GM12864 (cell line): ENCODE measurements at regions not wholly inside any gene's neighbourhood (a gene's known extent, or its start where the extent isn't known, plus 50 kb on each side); places are given as distances from the start of the nearest gene placed in this dataset.

Experiments
- DNase-seq: peaks from one replicate; pipeline ENCODE4 v3.0.0-alpha.2; 2011; ENCODE audit warnings: low read depth
- H3K4me3 ChIP-seq: 2 replicates; pipeline ENCODE4 v1.5.1; 2011; ENCODE audit warnings: mild to moderate bottlenecking, low read depth, low read length, control low read depth
- CTCF ChIP-seq: IDR thresholded peaks from 2 replicates; pipeline ENCODE4 v1.5.1; 2011; ENCODE audit warnings: low read depth, mild to moderate bottlenecking, moderate library complexity, low read length, control low read depth, inconsistent platforms; ENCODE audit errors: missing control alignments

- H3K4me3 ChIP-seq: no peak overlapping the region
- no peak for TF ChIP-seq CTCF
- no peak for DNase-seq
These were observed 829.1 kb downstream of the PCDH7 start for GRCh38 chr4:31549256-31549655.

GRCh38 chr4:31557437-31557836, 837.3 kb downstream of the PCDH7 start:
- DNase-seq: no peak
- H3K4me3 ChIP-seq: no peak overlapping the region
- TF ChIP-seq CTCF: no peak

- no peak overlapping the region for H3K4me3 ChIP-seq
- no peak for TF ChIP-seq CTCF
- DNase-seq: no peak
These were observed 853.4 kb downstream of the PCDH7 start for GRCh38 chr4:31573554-31573953.

GRCh38 chr4:31575504-31575903, 855.3 kb downstream of the PCDH7 start:
- no peak for TF ChIP-seq CTCF
- DNase-seq: no peak
- H3K4me3 ChIP-seq: no peak overlapping the region

GRCh38 chr4:31580843-31581242, 860.7 kb downstream of the PCDH7 start:
- no peak overlapping the region for H3K4me3 ChIP-seq
- TF ChIP-seq CTCF: no peak
- DNase-seq: no peak

GRCh38 chr4:31585503-31585902, 865.3 kb downstream of the PCDH7 start:
- no peak for TF ChIP-seq CTCF
- DNase-seq: no peak
- no peak overlapping the region for H3K4me3 ChIP-seq

- DNase-seq: no peak
- no peak for TF ChIP-seq CTCF
These were observed 872.1 kb downstream of the PCDH7 start for GRCh38 chr4:31592293-31592692.

More at GRCh38 chr4:31592293-31592692, 872.1 kb downstream of the PCDH7 start:
- no peak overlapping the region for H3K4me3 ChIP-seq
